ENCODE measurements at regions not wholly inside any gene's neighbourhood (a gene's known extent, or its start where the extent isn't known, plus 50 kb on each side); places are given as distances from the start of the nearest gene placed in this dataset.

- Histone ChIP-seq H3K4me3 (ENCODE audit: control insufficient read depth in 2 of 3, extremely low read depth in 1 of 3, insufficient read depth in 2 of 3, low read depth in 1 of 3, low read length in 3 of 3) (no peak overlapping the region), H2AFZ (ENCODE audit: control insufficient read depth, low read length) (no peak overlapping the region), H4K20me1 (ENCODE audit: control insufficient read depth, extremely low read depth, insufficient read depth, low read length) (no peaks in the 10 kb centered on the region), H3K9me3 (ENCODE audit: control insufficient read depth, low read depth, low read length) (no peaks in the 10 kb centered on the region), H3K4me1 (ENCODE audit: control insufficient read depth, extremely low read depth, insufficient read depth, low read length) (no peaks in the 10 kb centered on the region), H3K79me2 (ENCODE audit: control insufficient read depth, insufficient read depth, low read length) (no peaks in the 10 kb centered on the region), H3K9me1 (ENCODE audit: control insufficient read depth, extremely low read depth, insufficient read depth, low read length) (no peaks in the 10 kb centered on the region), H3K36me3 (ENCODE audit: control insufficient read depth in 2 of 2, extremely low read depth in 1 of 2, insufficient read depth in 2 of 2, low read length in 2 of 2) (no peaks in the 10 kb centered on the region), H3K27ac (ENCODE audit: control insufficient read depth, insufficient read depth, low read length) (no peak overlapping the region), H3K27me3 (ENCODE audit: control insufficient read depth, extremely low read depth, insufficient read depth, low read length) (peaks cover 20% of the 10 kb centered on the region), H3K4me2 (ENCODE audit: control insufficient read depth, extremely low read depth, insufficient read depth, low read depth, low read length) (no peak overlapping the region), H3K9ac (ENCODE audit: control insufficient read depth, extremely low read depth, insufficient read depth, low read length) (no peak overlapping the region)
- dilution Hi-C loops (cut with MboI; ENCODE audit: extremely low pct_ligation_motif_present, low sequenced_read_pairs), result no loop called here
- no peak for DNase-seq (ENCODE audit: low read depth, low spot score)
- peak; percentile 9 for FAIRE-seq
- TF ChIP-seq CTCF (optimal IDR thresholded peaks at IDR 0.05 in 1 of 3, IDR thresholded peaks at IDR 0.05 in 1 of 3, conservative IDR thresholded peaks at IDR 0.05 in 1 of 3; ENCODE audit: extremely low read depth in 1 of 3, insufficient read depth in 2 of 3, low read length in 3 of 3) (no peak), EZH2 (IDR thresholded peaks at IDR 0.05; ENCODE audit: low read length) (no peak)
These were observed 132.3 kb upstream of the TNP1 start for GRCh38 chr2:216992056-216992675.

GRCh38 chr2:216991563-216991962 is 131.7 kb upstream of the TNP1 start:
- Histone ChIP-seq H3K4me1 (ENCODE audit: control insufficient read depth, extremely low read depth, insufficient read depth, low read length) (no peaks in the 10 kb centered on the region), H4K20me1 (ENCODE audit: control insufficient read depth, extremely low read depth, insufficient read depth, low read length) (no peaks in the 10 kb centered on the region), H2AFZ (ENCODE audit: control insufficient read depth, low read length) (no peak overlapping the region), H3K4me3 (ENCODE audit: control insufficient read depth in 2 of 3, extremely low read depth in 1 of 3, insufficient read depth in 2 of 3, low read depth in 1 of 3, low read length in 3 of 3) (no peak overlapping the region), H3K4me2 (ENCODE audit: control insufficient read depth, extremely low read depth, insufficient read depth, low read depth, low read length) (no peak overlapping the region), H3K79me2 (ENCODE audit: control insufficient read depth, insufficient read depth, low read length) (no peaks in the 10 kb centered on the region), H3K36me3 (ENCODE audit: control insufficient read depth in 2 of 2, extremely low read depth in 1 of 2, insufficient read depth in 2 of 2, low read length in 2 of 2) (no peaks in the 10 kb centered on the region), H3K9me3 (ENCODE audit: control insufficient read depth, low read depth, low read length) (no peaks in the 10 kb centered on the region), H3K27ac (ENCODE audit: control insufficient read depth, insufficient read depth, low read length) (no peak overlapping the region), H3K27me3 (ENCODE audit: control insufficient read depth, extremely low read depth, insufficient read depth, low read length) (peaks cover 23% of the 10 kb centered on the region), H3K9ac (ENCODE audit: control insufficient read depth, extremely low read depth, insufficient read depth, low read length) (no peak overlapping the region), H3K9me1 (ENCODE audit: control insufficient read depth, extremely low read depth, insufficient read depth, low read length) (no peaks in the 10 kb centered on the region)
- dilution Hi-C loops (cut with MboI; ENCODE audit: extremely low pct_ligation_motif_present, low sequenced_read_pairs), result no loop called here
- DNase-seq (ENCODE audit: low read depth, low spot score), result no peak
- TF ChIP-seq CTCF (optimal IDR thresholded peaks at IDR 0.05 in 1 of 3, IDR thresholded peaks at IDR 0.05 in 1 of 3, conservative IDR thresholded peaks at IDR 0.05 in 1 of 3; ENCODE audit: extremely low read depth in 1 of 3, insufficient read depth in 2 of 3, low read length in 3 of 3), result no peak
- TF ChIP-seq EZH2 (IDR thresholded peaks at IDR 0.05; ENCODE audit: low read length), result no peak
- FAIRE-seq, result no peak

Measured in keratinocyte (primary cell).